ENCODE measurements at regions not wholly inside any gene's neighbourhood (a gene's known extent, or its start where the extent isn't known, plus 50 kb on each side); places are given as distances from the start of the nearest gene placed in this dataset.

- no peak for TF ChIP-seq CTCF (IDR thresholded peaks at IDR 0.05; ENCODE audit: insufficient read depth, low read depth, low read length)
- no peak for TF ChIP-seq EZH2 (IDR thresholded peaks at IDR 0.05; ENCODE audit: insufficient read depth, low read length)
These were observed 155.9 kb upstream of the MEIS1 start for GRCh38 chr2:66279024-66279423.
